PC-9 (cell line): ENCODE measurements at regions not wholly inside any gene's neighbourhood (a gene's known extent, or its start where the extent isn't known, plus 50 kb on each side); places are given as distances from the start of the nearest gene placed in this dataset.

Source experiments
- BruUV-seq: library from RNA; stranded (reverse); fragments of 400-500 nt; replicated peaks from 2 replicates; lab custom pipeline; 2021; lab: Mats Ljungman, UMichigan
- CTCF ChIA-PET: fragments of 300-600 bp; sonication (Branson Sonifier 250); formaldehyde crosslinking; loops from one replicate; lab custom pipeline; 2022; ENCODE audit warnings: antibody characterized with exemption; lab: Charles Lee
- POLR2A ChIA-PET: fragments of 300-600 bp; sonication (Branson Sonifier 250); formaldehyde crosslinking; loops from one replicate; lab custom pipeline; 2022; ENCODE audit warnings: antibody characterized with exemption; ENCODE audit not compliant: unreplicated experiment; lab: Charles Lee
- DNase-seq, 2 experiments: peaks; one replicate each; pipeline versions ENCODE4 v3.0.0 to v3.0.0-alpha.2; 2015 to 2022; ENCODE audit warnings: mixed read lengths in 1 of 2
- H2AFZ ChIP-seq: fragments of 200-600 bp; sonication (generic); 2 replicates; pipeline ENCODE4 v1.8.1; 2017; ENCODE audit warnings: antibody characterized with exemption
- H3F3A ChIP-seq: fragments of 200-600 bp; sonication (generic); 2 replicates; pipeline ENCODE4 v1.8.1; 2017; ENCODE audit warnings: antibody characterized with exemption, mild to moderate bottlenecking, low read depth; ENCODE audit not compliant: insufficient read depth
- H3K27ac ChIP-seq: fragments of 200-600 bp; sonication (generic); 2 replicates; pipeline ENCODE4 v1.6.1; 2016; ENCODE audit warnings: mixed run types
- H3K27me3 ChIP-seq: fragments of 200-600 bp; sonication (generic); 2 replicates; pipeline ENCODE4 v1.6.1; 2016; ENCODE audit warnings: low read depth, mixed run types; ENCODE audit not compliant: insufficient read depth
- H3K36me3 ChIP-seq: fragments of 200-600 bp; sonication (generic); 2 replicates; pipeline ENCODE4 v1.6.1; 2016; ENCODE audit warnings: low read depth, mixed run types
- H3K4me1 ChIP-seq: fragments of 200-600 bp; sonication (generic); replicated peaks from 2 replicates; pipeline ENCODE4 v1.6.1; 2016; ENCODE audit warnings: mixed run types; ENCODE audit not compliant: insufficient read depth
- H3K4me2 ChIP-seq: fragments of 200-600 bp; sonication (generic); 2 replicates; pipeline ENCODE4 v1.6.1; 2017; ENCODE audit warnings: mixed run types
- H3K4me3 ChIP-seq: fragments of 200-600 bp; sonication (generic); 2 replicates; pipeline ENCODE4 v1.6.1; 2016; ENCODE audit warnings: mixed run types
- H3K79me2 ChIP-seq: fragments of 200-600 bp; sonication (generic); 2 replicates; pipeline ENCODE4 v1.6.1; 2017; ENCODE audit warnings: low read depth, mixed run types
- H3K9me2 ChIP-seq: fragments of 200-600 bp; sonication (generic); 2 replicates; pipeline ENCODE4 v1.8.1; 2017; ENCODE audit warnings: mild to moderate bottlenecking; ENCODE audit not compliant: insufficient read depth
- H3K9me3 ChIP-seq: fragments of 200-600 bp; sonication (generic); 2 replicates; pipeline ENCODE4 v1.8.1; 2016; ENCODE audit warnings: low read depth; ENCODE audit not compliant: insufficient read depth
- H4K20me1 ChIP-seq: fragments of 200-600 bp; sonication (generic); 2 replicates; pipeline ENCODE4 v1.8.1; 2017; ENCODE audit not compliant: insufficient read depth
- EZH2 ChIP-seq: fragments of 200-600 bp; sonication (generic); IDR thresholded peaks from 2 replicates; pipeline ENCODE4 v1.8.0; 2017; ENCODE audit warnings: antibody characterized with exemption, low read depth
- intact Hi-C: fragments of 100-400 bp; cut with micrococcal nuclease; formaldehyde crosslinking; loops from one replicate; pipeline ENCODE4 v1.10.0; 2022; ENCODE audit not compliant: unreplicated experiment
- TF ChIP-seq, protein P1 (sequence below): fragments of 200-600 bp; sonication (generic); conservative IDR thresholded peaks from 2 replicates; pipeline ENCODE4 v1.6.1; 2017; ENCODE audit warnings: mixed run types, antibody characterized with exemption, mild to moderate bottlenecking, moderate library complexity

DNA sequence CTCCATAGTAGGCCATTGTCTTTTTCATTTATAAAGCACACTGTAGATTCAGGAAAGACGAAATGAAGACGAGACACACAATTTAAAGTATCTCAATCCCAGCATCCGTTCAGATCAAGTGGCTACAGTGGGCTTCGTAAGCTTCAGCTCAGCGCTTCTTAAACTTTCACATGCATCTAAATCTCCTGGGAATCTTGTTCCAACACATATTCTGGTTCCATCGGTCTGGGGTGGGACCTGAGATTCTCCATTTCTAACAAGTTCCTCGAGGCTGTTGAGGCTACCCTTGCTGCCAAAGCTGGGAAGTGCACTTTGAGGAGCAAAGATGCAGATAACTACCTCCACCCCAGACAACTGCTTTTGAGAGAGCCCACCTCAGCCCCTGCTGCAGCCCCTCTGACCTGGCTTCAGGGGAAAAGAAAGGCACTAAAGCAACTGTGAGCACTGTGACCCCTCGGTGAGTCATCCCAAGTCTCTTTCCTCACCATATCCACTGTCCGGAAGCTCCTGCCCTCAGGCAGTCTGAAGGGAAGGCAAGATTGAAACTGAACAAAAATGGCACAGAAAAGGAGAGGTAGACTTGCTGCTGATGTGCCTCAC, 201.1 kb upstream of the FBXO11 start:
- CTCF ChIA-PET = interaction anchor here (0.5 to 1.0 kb wide), 7 partner anchors 69 to 719 kb away, joined by 3 to 7 read pairs (median 3); partner anchors contain the start of gene MSH6
- H3K4me1 ChIP-seq = peaks cover 53% of the 10 kb centered on the region
- H4K20me1 ChIP-seq = no peaks in the 10 kb centered on the region
- H3K27me3 ChIP-seq = no peaks in the 10 kb centered on the region
- H3K9me2 ChIP-seq = no peaks in the 10 kb centered on the region
- POLR2A ChIA-PET = interaction anchor here (0.6 kb wide), 1 partner anchor 202 kb away, joined by 7 read pairs; no protein-coding TSS in a partner anchor
- H3K4me3 ChIP-seq = no peak overlapping the region
- peak; percentile 64 to 73 for DNase-seq
- H3F3A ChIP-seq = peaks cover 23% of the 10 kb centered on the region; the same call in 1 of the 2 replicates
- peak overlapping the region; percentile 71 for H3K27ac ChIP-seq
- no peaks in the 10 kb centered on the region for H3K36me3 ChIP-seq
- no peaks in the 10 kb centered on the region for H3K9me3 ChIP-seq
- intact Hi-C loops = loop anchor here (5.0 to 10.0 kb wide), 2 partner anchors 670 to 773 kb away; no protein-coding TSS in a partner anchor
- no TSS peak for BruUV-seq
- no peaks in the 10 kb centered on the region for H3K79me2 ChIP-seq
- TF ChIP-seq EZH2 = no peak
- no peak overlapping the region for H2AFZ ChIP-seq
- H3K4me2 ChIP-seq = peak overlapping the region; percentile 56

DNA sequence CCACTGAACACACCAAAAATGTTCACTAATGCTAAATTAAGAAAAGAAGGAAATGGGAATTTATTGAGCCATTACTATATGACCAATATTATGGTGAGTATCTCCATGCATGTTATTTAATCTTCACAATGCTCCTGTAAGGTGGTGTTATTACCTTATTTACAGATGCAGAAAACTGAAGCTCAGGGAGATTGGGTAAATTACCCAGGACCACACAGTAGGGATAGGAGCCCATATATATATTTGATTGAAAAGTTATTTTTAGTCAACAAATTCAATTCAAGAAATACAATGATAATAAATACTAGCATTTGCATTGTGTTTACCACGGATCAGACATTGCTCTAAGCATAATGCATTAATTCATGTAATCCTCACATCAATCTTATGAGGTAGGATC, 202.2 kb upstream of the FBXO11 start:
- no peaks in the 10 kb centered on the region for H4K20me1 ChIP-seq
- H3K4me2 ChIP-seq = no peak overlapping the region
- H3F3A ChIP-seq = peaks cover 33% of the 10 kb centered on the region
- no peaks in the 10 kb centered on the region for H3K9me3 ChIP-seq
- ChIA-PET POLR2A (no interaction called here), CTCF (interaction anchor here (0.6 kb wide), 1 partner anchor 1583 kb away, joined by 3 read pairs; no protein-coding TSS in a partner anchor)
- no peaks in the 10 kb centered on the region for H3K79me2 ChIP-seq
- H3K27ac ChIP-seq = peak overlapping the region; percentile 71; the same call in 1 of the 2 replicates
- no peak overlapping the region for H3K4me3 ChIP-seq
- no peaks in the 10 kb centered on the region for H3K9me2 ChIP-seq
- no peaks in the 10 kb centered on the region for H3K36me3 ChIP-seq
- no TSS peak for BruUV-seq
- H2AFZ ChIP-seq = no peak overlapping the region
- no peak for DNase-seq
- intact Hi-C loops = loop anchor here (5.0 to 10.0 kb wide), 2 partner anchors 671 to 774 kb away; no protein-coding TSS in a partner anchor
- H3K27me3 ChIP-seq = no peaks in the 10 kb centered on the region
- peaks cover 63% of the 10 kb centered on the region for H3K4me1 ChIP-seq
- no peak for TF ChIP-seq EZH2
- TF ChIP-seq, protein P1, sequence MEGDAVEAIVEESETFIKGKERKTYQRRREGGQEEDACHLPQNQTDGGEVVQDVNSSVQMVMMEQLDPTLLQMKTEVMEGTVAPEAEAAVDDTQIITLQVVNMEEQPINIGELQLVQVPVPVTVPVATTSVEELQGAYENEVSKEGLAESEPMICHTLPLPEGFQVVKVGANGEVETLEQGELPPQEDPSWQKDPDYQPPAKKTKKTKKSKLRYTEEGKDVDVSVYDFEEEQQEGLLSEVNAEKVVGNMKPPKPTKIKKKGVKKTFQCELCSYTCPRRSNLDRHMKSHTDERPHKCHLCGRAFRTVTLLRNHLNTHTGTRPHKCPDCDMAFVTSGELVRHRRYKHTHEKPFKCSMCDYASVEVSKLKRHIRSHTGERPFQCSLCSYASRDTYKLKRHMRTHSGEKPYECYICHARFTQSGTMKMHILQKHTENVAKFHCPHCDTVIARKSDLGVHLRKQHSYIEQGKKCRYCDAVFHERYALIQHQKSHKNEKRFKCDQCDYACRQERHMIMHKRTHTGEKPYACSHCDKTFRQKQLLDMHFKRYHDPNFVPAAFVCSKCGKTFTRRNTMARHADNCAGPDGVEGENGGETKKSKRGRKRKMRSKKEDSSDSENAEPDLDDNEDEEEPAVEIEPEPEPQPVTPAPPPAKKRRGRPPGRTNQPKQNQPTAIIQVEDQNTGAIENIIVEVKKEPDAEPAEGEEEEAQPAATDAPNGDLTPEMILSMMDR = no peak

DNA sequence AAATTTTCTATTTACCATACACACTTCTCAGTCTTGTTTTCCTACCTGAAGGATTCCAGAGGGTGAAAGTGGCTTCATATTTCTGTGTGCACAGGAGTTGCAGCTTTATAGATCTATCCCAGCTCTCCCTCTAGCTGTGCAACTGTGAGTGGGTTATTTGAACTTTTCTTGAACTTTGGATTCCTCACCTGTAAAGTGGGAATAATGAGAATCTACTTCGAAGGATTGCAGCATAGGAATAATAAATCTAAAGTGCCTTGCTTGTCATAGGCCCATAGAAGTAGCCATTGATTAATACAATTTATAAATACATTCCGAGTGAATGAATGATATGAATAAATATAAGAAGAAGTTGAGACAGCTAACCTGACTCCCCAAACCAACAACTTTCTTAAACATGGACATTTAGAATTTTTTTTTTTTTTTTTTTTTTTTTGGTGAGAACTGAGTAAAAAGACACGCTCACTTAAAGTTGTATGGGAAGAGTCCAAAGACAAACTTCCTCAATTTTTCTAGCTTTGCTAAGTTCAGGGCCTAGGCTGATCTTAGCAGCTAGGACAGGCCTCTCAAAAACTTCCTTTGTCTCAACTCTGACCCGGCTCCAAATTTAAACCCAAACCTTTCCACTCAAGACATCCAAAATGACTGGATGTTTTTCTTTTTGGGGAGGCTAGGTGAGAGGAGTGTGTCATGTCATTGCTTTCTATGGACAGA, 203.3 kb upstream of the FBXO11 start:
- CTCF ChIA-PET = interaction anchor here (0.6 kb wide), 2 partner anchors 427 to 1391 kb away, joined by 3 to 7 read pairs; no protein-coding TSS in a partner anchor

More for the DNA sequence above, 203.3 kb upstream of the FBXO11 start:
- H3K36me3 ChIP-seq = no peaks in the 10 kb centered on the region
- no peak for DNase-seq
- intact Hi-C loops = loop anchor here (5.0 to 10.0 kb wide), 2 partner anchors 672 to 775 kb away; no protein-coding TSS in a partner anchor
- no peak for TF ChIP-seq EZH2
- TF ChIP-seq, protein P1 = no peak
- H3F3A ChIP-seq = peaks cover 45% of the 10 kb centered on the region
- no peak overlapping the region for H2AFZ ChIP-seq
- H3K4me2 ChIP-seq = no peak overlapping the region
- no peak overlapping the region for H3K4me3 ChIP-seq
- H3K4me1 ChIP-seq = peaks cover 75% of the 10 kb centered on the region
- no TSS peak for BruUV-seq
- no peaks in the 10 kb centered on the region for H4K20me1 ChIP-seq
- H3K9me2 ChIP-seq = no peaks in the 10 kb centered on the region
- no peaks in the 10 kb centered on the region for H3K27me3 ChIP-seq
- H3K27ac ChIP-seq = 0 out of 2 replicates have a peak overlapping the region, but pooled peaks have one; percentile 91
- POLR2A ChIA-PET = no interaction called here
- H3K79me2 ChIP-seq = no peaks in the 10 kb centered on the region
- no peaks in the 10 kb centered on the region for H3K9me3 ChIP-seq
